PC-9 (cell line): ENCODE measurements at regions not wholly inside any gene's neighbourhood (a gene's known extent, or its start where the extent isn't known, plus 50 kb on each side); places are given as distances from the start of the nearest gene placed in this dataset.

Experiments
- BruUV-seq: library from RNA; stranded (reverse); fragments of 400-500 nt; replicated peaks from 2 replicates; lab custom pipeline; 2021; lab: Mats Ljungman, UMichigan
- CTCF ChIA-PET: fragments of 300-600 bp; sonication (Branson Sonifier 250); formaldehyde crosslinking; loops from one replicate; lab custom pipeline; 2022; ENCODE audit warnings: antibody characterized with exemption; lab: Charles Lee
- POLR2A ChIA-PET: fragments of 300-600 bp; sonication (Branson Sonifier 250); formaldehyde crosslinking; loops from one replicate; lab custom pipeline; 2022; ENCODE audit warnings: antibody characterized with exemption; ENCODE audit not compliant: unreplicated experiment; lab: Charles Lee
- DNase-seq, 2 experiments: peaks; one replicate each; pipeline versions ENCODE4 v3.0.0 to v3.0.0-alpha.2; 2015 to 2022; ENCODE audit warnings: mixed read lengths in 1 of 2
- H2AFZ ChIP-seq: fragments of 200-600 bp; sonication (generic); 2 replicates; pipeline ENCODE4 v1.8.1; 2017; ENCODE audit warnings: antibody characterized with exemption
- H3F3A ChIP-seq: fragments of 200-600 bp; sonication (generic); 2 replicates; pipeline ENCODE4 v1.8.1; 2017; ENCODE audit warnings: antibody characterized with exemption, mild to moderate bottlenecking, low read depth; ENCODE audit not compliant: insufficient read depth
- H3K27ac ChIP-seq: fragments of 200-600 bp; sonication (generic); 2 replicates; pipeline ENCODE4 v1.6.1; 2016; ENCODE audit warnings: mixed run types
- H3K27me3 ChIP-seq: fragments of 200-600 bp; sonication (generic); 2 replicates; pipeline ENCODE4 v1.6.1; 2016; ENCODE audit warnings: low read depth, mixed run types; ENCODE audit not compliant: insufficient read depth
- H3K36me3 ChIP-seq: fragments of 200-600 bp; sonication (generic); 2 replicates; pipeline ENCODE4 v1.6.1; 2016; ENCODE audit warnings: low read depth, mixed run types
- H3K4me1 ChIP-seq: fragments of 200-600 bp; sonication (generic); replicated peaks from 2 replicates; pipeline ENCODE4 v1.6.1; 2016; ENCODE audit warnings: mixed run types; ENCODE audit not compliant: insufficient read depth
- H3K4me2 ChIP-seq: fragments of 200-600 bp; sonication (generic); 2 replicates; pipeline ENCODE4 v1.6.1; 2017; ENCODE audit warnings: mixed run types
- H3K4me3 ChIP-seq: fragments of 200-600 bp; sonication (generic); 2 replicates; pipeline ENCODE4 v1.6.1; 2016; ENCODE audit warnings: mixed run types
- H3K79me2 ChIP-seq: fragments of 200-600 bp; sonication (generic); 2 replicates; pipeline ENCODE4 v1.6.1; 2017; ENCODE audit warnings: low read depth, mixed run types
- H3K9me2 ChIP-seq: fragments of 200-600 bp; sonication (generic); 2 replicates; pipeline ENCODE4 v1.8.1; 2017; ENCODE audit warnings: mild to moderate bottlenecking; ENCODE audit not compliant: insufficient read depth
- H3K9me3 ChIP-seq: fragments of 200-600 bp; sonication (generic); 2 replicates; pipeline ENCODE4 v1.8.1; 2016; ENCODE audit warnings: low read depth; ENCODE audit not compliant: insufficient read depth
- H4K20me1 ChIP-seq: fragments of 200-600 bp; sonication (generic); 2 replicates; pipeline ENCODE4 v1.8.1; 2017; ENCODE audit not compliant: insufficient read depth
- CTCF ChIP-seq: fragments of 200-600 bp; sonication (generic); conservative IDR thresholded peaks from 2 replicates; pipeline ENCODE4 v1.6.1; 2017; ENCODE audit warnings: mixed run types, antibody characterized with exemption, mild to moderate bottlenecking, moderate library complexity
- EZH2 ChIP-seq: fragments of 200-600 bp; sonication (generic); IDR thresholded peaks from 2 replicates; pipeline ENCODE4 v1.8.0; 2017; ENCODE audit warnings: antibody characterized with exemption, low read depth
- intact Hi-C: fragments of 100-400 bp; cut with micrococcal nuclease; formaldehyde crosslinking; loops from one replicate; pipeline ENCODE4 v1.10.0; 2022; ENCODE audit not compliant: unreplicated experiment

- no peak overlapping the region for H3K4me3 ChIP-seq
- H3K27ac ChIP-seq = no peak overlapping the region
- DNase-seq = no peak
- ChIA-PET CTCF (no interaction called here), POLR2A (no interaction called here)
- H3K36me3 ChIP-seq = no peaks in the 10 kb centered on the region
- no peaks in the 10 kb centered on the region for H4K20me1 ChIP-seq
- intact Hi-C loops = no loop called here
- H3F3A ChIP-seq = no peaks in the 10 kb centered on the region
- H3K4me1 ChIP-seq = no peaks in the 10 kb centered on the region
- H2AFZ ChIP-seq = no peak overlapping the region
- no peaks in the 10 kb centered on the region for H3K9me3 ChIP-seq
- no peak overlapping the region for H3K4me2 ChIP-seq
- no peaks in the 10 kb centered on the region for H3K27me3 ChIP-seq
- no peaks in the 10 kb centered on the region for H3K79me2 ChIP-seq
- no peaks in the 10 kb centered on the region for H3K9me2 ChIP-seq
- no TSS peak for BruUV-seq
- TF ChIP-seq EZH2 = no peak
- no peak for TF ChIP-seq CTCF
These were observed 239.9 kb upstream of the NDST4 start for GRCh38 chr4:115353370-115353769.

- TF ChIP-seq CTCF (no peak), EZH2 (no peak)
- Histone ChIP-seq H3K4me3 (no peak overlapping the region), H4K20me1 (no peaks in the 10 kb centered on the region), H2AFZ (no peak overlapping the region), H3K4me1 (no peaks in the 10 kb centered on the region), H3K27ac (no peak overlapping the region), H3K9me3 (no peaks in the 10 kb centered on the region), H3K4me2 (no peak overlapping the region), H3K79me2 (no peaks in the 10 kb centered on the region), H3K36me3 (no peaks in the 10 kb centered on the region), H3K9me2 (no peaks in the 10 kb centered on the region), H3K27me3 (no peaks in the 10 kb centered on the region), H3F3A (no peaks in the 10 kb centered on the region)
- ChIA-PET CTCF (no interaction called here), POLR2A (no interaction called here)
- no peak for DNase-seq
- no TSS peak for BruUV-seq
- intact Hi-C loops = no loop called here
These were observed 229.8 kb upstream of the NDST4 start for GRCh38 chr4:115343171-115343570.

GRCh38 chr4:115334736-115335411, 221.5 kb upstream of the NDST4 start:
- no peak for DNase-seq
- no peak overlapping the region for H3K4me2 ChIP-seq
- intact Hi-C loops = no loop called here
- no peak overlapping the region for H3K4me3 ChIP-seq
- H3K27ac ChIP-seq = no peak overlapping the region
- H3K9me3 ChIP-seq = no peaks in the 10 kb centered on the region
- H3K27me3 ChIP-seq = no peaks in the 10 kb centered on the region
- no peaks in the 10 kb centered on the region for H3F3A ChIP-seq
- no peaks in the 10 kb centered on the region for H3K79me2 ChIP-seq
- no peaks in the 10 kb centered on the region for H4K20me1 ChIP-seq
- no peak for TF ChIP-seq EZH2
- no peak for TF ChIP-seq CTCF
- no peaks in the 10 kb centered on the region for H3K4me1 ChIP-seq
- no peak overlapping the region for H2AFZ ChIP-seq
- BruUV-seq = no TSS peak
- H3K36me3 ChIP-seq = no peaks in the 10 kb centered on the region
- POLR2A ChIA-PET = no interaction called here
- H3K9me2 ChIP-seq = no peaks in the 10 kb centered on the region
- CTCF ChIA-PET = no interaction called here
